ENCODE measurements at regions not wholly inside any gene's neighbourhood (a gene's known extent, or its start where the extent isn't known, plus 50 kb on each side); places are given as distances from the start of the nearest gene placed in this dataset.

GRCh38 chr13:64438084-64438483 lies 2792.1 kb downstream of the PCDH9 start:
- TF ChIP-seq GATA2 (IDR thresholded peaks at IDR 0.05; ENCODE audit: low read depth, low read length) (no peak), GATA3 (IDR thresholded peaks at IDR 0.05; ENCODE audit: low read depth, low read length) (no peak)
